DOHH2 (cell line): ENCODE measurements at regions not wholly inside any gene's neighbourhood (a gene's known extent, or its start where the extent isn't known, plus 50 kb on each side); places are given as distances from the start of the nearest gene placed in this dataset.

ENCODE experiments used
- H3F3A ChIP-seq: fragments of 200-600 bp; sonication (generic), shearing (Covaris generic); 2 replicates; pipeline ENCODE4 v1.6.0; 2016; ENCODE audit warnings: antibody characterized with exemption, mild to moderate bottlenecking; ENCODE audit not compliant: control insufficient read depth, insufficient read depth
- H3K27ac ChIP-seq: fragments of 200-600 bp; sonication (generic); 2 replicates; pipeline ENCODE4 v1.5.1; 2014; ENCODE audit warnings: low read depth, mild to moderate bottlenecking, low read length, moderate library complexity
- H3K27me3 ChIP-seq: fragments of 200-600 bp; sonication (generic); 2 replicates; pipeline ENCODE4 v1.6.1; 2014; ENCODE audit warnings: mild to moderate bottlenecking, low read length, mixed read lengths; ENCODE audit not compliant: control insufficient read depth
- H3K36me3 ChIP-seq: fragments of 200-600 bp; sonication (generic); 2 replicates; pipeline ENCODE4 v1.6.1; 2014; ENCODE audit warnings: mild to moderate bottlenecking, low read length, moderate library complexity, mixed read lengths; ENCODE audit not compliant: control insufficient read depth
- H3K4me1 ChIP-seq: fragments of 200-600 bp; sonication (generic); 2 replicates; pipeline ENCODE4 v1.6.1; 2014; ENCODE audit warnings: mild to moderate bottlenecking, low read length, mixed read lengths; ENCODE audit not compliant: control insufficient read depth
- H3K4me2 ChIP-seq: fragments of 200-600 bp; sonication (generic); 2 replicates; pipeline ENCODE4 v1.6.0; 2014; ENCODE audit warnings: mild to moderate bottlenecking, low read length, moderate library complexity
- H3K4me3 ChIP-seq: fragments of 200-600 bp; sonication (generic); 2 replicates; pipeline ENCODE4 v1.5.1; 2014; ENCODE audit warnings: mild to moderate bottlenecking, low read length, mixed read lengths
- H3K79me2 ChIP-seq: fragments of 200-600 bp; sonication (generic); 2 replicates; pipeline ENCODE4 v1.6.1; 2014; ENCODE audit warnings: mild to moderate bottlenecking, low read length, mixed read lengths; ENCODE audit not compliant: control insufficient read depth
- H3K9me2 ChIP-seq: fragments of 200-600 bp; sonication (generic); replicated peaks from 2 replicates; pipeline ENCODE4 v1.6.1; 2014; ENCODE audit warnings: mild to moderate bottlenecking, low read length, mixed read lengths; ENCODE audit not compliant: control insufficient read depth
- H3K9me3 ChIP-seq: fragments of 200-600 bp; sonication (generic); 2 replicates; pipeline ENCODE4 v1.6.1; 2014; ENCODE audit warnings: antibody characterized with exemption, low read length, mixed read lengths; ENCODE audit not compliant: control insufficient read depth, insufficient read depth
- H4K20me1 ChIP-seq: fragments of 200-600 bp; sonication (generic); 2 replicates; pipeline ENCODE4 v1.6.0; 2014; ENCODE audit warnings: low read depth, mild to moderate bottlenecking, antibody characterized with exemption, low read length, moderate library complexity; ENCODE audit not compliant: control insufficient read depth, insufficient read depth
- CTCF ChIP-seq: fragments of 200-600 bp; sonication (generic); IDR thresholded peaks from one replicate; pipeline ENCODE4 v1.5.1; 2014; ENCODE audit warnings: antibody characterized with exemption, mild to moderate bottlenecking, low read depth, low read length; ENCODE audit not compliant: poor library complexity, severe bottlenecking
- EZH2phosphoT487 ChIP-seq: fragments of 200-600 bp; sonication (generic); IDR thresholded peaks from 2 replicates; pipeline ENCODE4 v1.6.1; 2017; ENCODE audit warnings: borderline replicate concordance, mild to moderate bottlenecking, antibody characterized with exemption, low read length, moderate library complexity, mixed read lengths

GRCh38 chr12:71297930-71298329, 140.1 kb upstream of the TSPAN8 start:
- no peaks in the 10 kb centered on the region for H3K4me1 ChIP-seq
- H4K20me1 ChIP-seq = no peaks in the 10 kb centered on the region
- no peak overlapping the region for H3K4me2 ChIP-seq
- H3K27me3 ChIP-seq = no peaks in the 10 kb centered on the region
- no peaks in the 10 kb centered on the region for H3K9me2 ChIP-seq
- H3F3A ChIP-seq = no peaks in the 10 kb centered on the region
- no peak overlapping the region for H3K4me3 ChIP-seq
- no peaks in the 10 kb centered on the region for H3K79me2 ChIP-seq
- TF ChIP-seq CTCF (no peak), EZH2phosphoT487 (no peak)
- H3K27ac ChIP-seq = no peak overlapping the region
- no peaks in the 10 kb centered on the region for H3K36me3 ChIP-seq
- H3K9me3 ChIP-seq = no peaks in the 10 kb centered on the region

DNA sequence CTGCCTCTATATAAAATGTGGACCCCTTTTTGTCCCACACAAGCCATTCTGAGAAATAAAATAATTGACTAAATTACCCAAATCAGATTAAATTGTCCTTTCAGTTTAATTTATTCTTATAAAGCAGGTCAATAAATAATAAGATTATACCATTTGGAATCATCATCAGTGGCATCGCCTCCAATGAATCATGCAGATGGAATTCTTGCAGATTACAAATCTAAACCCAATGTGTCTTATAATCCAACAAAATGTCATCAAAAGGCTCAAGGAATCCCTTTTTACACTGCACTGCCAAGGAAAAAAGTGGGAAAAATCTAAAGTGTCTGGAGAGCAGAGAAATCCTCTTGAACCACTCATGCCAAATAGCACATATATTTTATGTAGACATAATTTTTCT, 138.2 kb upstream of the TSPAN8 start:
- H3K27me3 ChIP-seq = no peaks in the 10 kb centered on the region
- no peaks in the 10 kb centered on the region for H3K4me1 ChIP-seq
- no peaks in the 10 kb centered on the region for H3K79me2 ChIP-seq
- no peaks in the 10 kb centered on the region for H3K9me2 ChIP-seq
- H3K9me3 ChIP-seq = no peaks in the 10 kb centered on the region
- no peaks in the 10 kb centered on the region for H4K20me1 ChIP-seq
- TF ChIP-seq EZH2phosphoT487 = no peak
- no peak for TF ChIP-seq CTCF
- no peak overlapping the region for H3K4me2 ChIP-seq
- H3K27ac ChIP-seq = no peak overlapping the region
- no peaks in the 10 kb centered on the region for H3K36me3 ChIP-seq
- H3F3A ChIP-seq = no peaks in the 10 kb centered on the region
- no peak overlapping the region for H3K4me3 ChIP-seq

GRCh38 chr12:71291746-71292145, 133.9 kb upstream of the TSPAN8 start:
- Histone ChIP-seq H3K9me3 (no peaks in the 10 kb centered on the region), H3K4me1 (no peaks in the 10 kb centered on the region), H3K27ac (no peak overlapping the region), H3K4me2 (no peak overlapping the region), H3F3A (no peaks in the 10 kb centered on the region), H3K36me3 (no peaks in the 10 kb centered on the region), H3K9me2 (no peaks in the 10 kb centered on the region), H4K20me1 (no peaks in the 10 kb centered on the region), H3K4me3 (no peak overlapping the region), H3K27me3 (no peaks in the 10 kb centered on the region), H3K79me2 (no peaks in the 10 kb centered on the region)
- TF ChIP-seq EZH2phosphoT487 = no peak
- no peak for TF ChIP-seq CTCF

DNA sequence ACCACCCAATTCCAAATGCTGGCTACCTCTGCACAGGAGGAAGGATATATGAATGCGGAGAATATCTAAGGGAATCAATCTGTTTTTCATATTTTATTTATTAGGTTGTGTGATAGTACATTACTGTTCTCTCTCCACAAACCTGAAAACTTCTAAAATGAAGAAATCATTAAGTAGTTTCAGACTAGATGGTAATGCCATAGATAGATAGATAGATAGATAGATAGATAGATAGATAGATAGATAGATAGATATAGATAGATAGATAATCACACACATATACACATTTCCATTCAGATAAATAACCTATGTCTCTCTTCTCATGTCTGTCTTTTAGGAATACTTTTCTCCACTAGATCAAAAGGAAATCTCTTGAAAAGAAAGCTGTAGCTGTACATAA, 126.1 kb upstream of the TSPAN8 start:
- no peaks in the 10 kb centered on the region; the same call in 1 of the 2 replicates for H3K9me2 ChIP-seq
- H3K4me2 ChIP-seq = no peak overlapping the region
- peaks cover 5% of the 10 kb centered on the region; the same call in 1 of the 2 replicates for H3K4me1 ChIP-seq
- no peaks in the 10 kb centered on the region for H3F3A ChIP-seq
- no peaks in the 10 kb centered on the region for H3K79me2 ChIP-seq
- no peak for TF ChIP-seq CTCF
- TF ChIP-seq EZH2phosphoT487 = no peak
- H3K27me3 ChIP-seq = peaks cover 7% of the 10 kb centered on the region
- H3K9me3 ChIP-seq = no peaks in the 10 kb centered on the region
- no peak overlapping the region for H3K27ac ChIP-seq
- H3K36me3 ChIP-seq = no peaks in the 10 kb centered on the region
- no peak overlapping the region for H3K4me3 ChIP-seq
- no peaks in the 10 kb centered on the region for H4K20me1 ChIP-seq
